Panc1 (cell line): ENCODE measurements at regions not wholly inside any gene's neighbourhood (a gene's known extent, or its start where the extent isn't known, plus 50 kb on each side); places are given as distances from the start of the nearest gene placed in this dataset.

ENCODE experiments used
- CTCF ChIP-seq: fragments of 450-650 bp; IDR thresholded peaks from 2 replicates; pipeline ENCODE4 v1.5.1; 2017; ENCODE audit warnings: mild to moderate bottlenecking
- POLR2AphosphoS5 ChIP-seq: IDR thresholded peaks from 2 replicates; pipeline ENCODE4 v1.6.1; 2012; ENCODE audit warnings: mild to moderate bottlenecking, low read depth, low read length, moderate library complexity
- REST ChIP-seq, 2 experiments: IDR thresholded peaks; 2 replicates each; pipeline ENCODE4 v1.6.1; 2011 to 2012; ENCODE audit warnings: low read depth in 2 of 2, control low read depth in 1 of 2, low read length in 1 of 2, mild to moderate bottlenecking in 1 of 2, moderate library complexity in 1 of 2; ENCODE audit not compliant: insufficient read depth in 1 of 2

GRCh38 chr2:220104871-220105351, 477.5 kb downstream of the SLC4A3 start:
- no peak for TF ChIP-seq CTCF
- TF ChIP-seq REST (IDR thresholded peaks at IDR 0.05; ENCODE audit: insufficient read depth in 1 of 2, low read depth in 2 of 2, low read length in 1 of 2) = no peak
- no peak for TF ChIP-seq POLR2AphosphoS5
